HG03045 (cell line): ENCODE measurements at regions not wholly inside any gene's neighbourhood (a gene's known extent, or its start where the extent isn't known, plus 50 kb on each side); places are given as distances from the start of the nearest gene placed in this dataset.

ENCODE experiments used
- ATAC-seq: cut with Tn5 transposase; IDR thresholded peaks from one replicate; pipeline ENCODE4 v1.9.1; 2021; ENCODE audit warnings: mild to moderate bottlenecking, moderate library complexity; ENCODE audit not compliant: unreplicated experiment

DNA sequence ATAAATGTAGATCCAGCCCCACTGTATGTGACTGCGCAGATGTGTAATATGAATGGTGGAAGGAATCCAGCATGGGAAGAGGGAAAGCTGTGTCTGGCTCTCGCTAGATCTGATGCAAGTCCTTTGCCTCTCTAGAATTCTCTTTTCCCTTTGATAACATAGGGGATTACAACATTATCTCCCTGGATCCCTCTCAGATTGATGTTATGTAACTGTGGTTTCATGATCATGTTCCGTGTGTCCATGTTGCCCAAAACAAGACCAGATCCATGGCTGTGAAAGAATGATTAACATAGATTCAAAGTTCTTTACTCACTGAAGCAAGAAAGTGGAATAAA is 184.0 kb upstream of the UBL3 start:
- ATAC-seq, result no peak

- no peak for ATAC-seq
Observed at GRCh38 chr13:30033681-30034457, 183.5 kb upstream of the UBL3 start.

DNA sequence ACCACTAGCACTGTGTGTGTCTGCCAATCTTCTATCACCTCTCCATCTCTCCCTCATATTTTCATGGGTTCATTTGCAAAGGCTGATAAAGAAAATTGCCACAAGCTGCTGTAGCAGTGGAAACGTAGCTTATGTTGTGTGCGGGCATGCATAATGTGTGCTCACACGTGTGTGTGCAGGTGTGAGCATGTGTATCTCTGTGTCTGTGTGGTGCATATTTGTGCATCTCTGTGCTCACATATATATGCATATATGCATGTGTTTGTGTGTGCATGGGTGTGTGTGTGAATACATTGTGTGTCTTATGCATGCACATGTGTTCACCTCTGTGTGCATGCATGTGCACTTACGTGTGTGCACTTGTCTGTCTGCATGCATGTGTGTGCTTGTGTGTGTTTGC is 181.8 kb upstream of the UBL3 start:
- ATAC-seq, result no peak

GRCh38 chr13:30031488-30031887 is 181.1 kb upstream of the UBL3 start:
- ATAC-seq, result no peak

DNA sequence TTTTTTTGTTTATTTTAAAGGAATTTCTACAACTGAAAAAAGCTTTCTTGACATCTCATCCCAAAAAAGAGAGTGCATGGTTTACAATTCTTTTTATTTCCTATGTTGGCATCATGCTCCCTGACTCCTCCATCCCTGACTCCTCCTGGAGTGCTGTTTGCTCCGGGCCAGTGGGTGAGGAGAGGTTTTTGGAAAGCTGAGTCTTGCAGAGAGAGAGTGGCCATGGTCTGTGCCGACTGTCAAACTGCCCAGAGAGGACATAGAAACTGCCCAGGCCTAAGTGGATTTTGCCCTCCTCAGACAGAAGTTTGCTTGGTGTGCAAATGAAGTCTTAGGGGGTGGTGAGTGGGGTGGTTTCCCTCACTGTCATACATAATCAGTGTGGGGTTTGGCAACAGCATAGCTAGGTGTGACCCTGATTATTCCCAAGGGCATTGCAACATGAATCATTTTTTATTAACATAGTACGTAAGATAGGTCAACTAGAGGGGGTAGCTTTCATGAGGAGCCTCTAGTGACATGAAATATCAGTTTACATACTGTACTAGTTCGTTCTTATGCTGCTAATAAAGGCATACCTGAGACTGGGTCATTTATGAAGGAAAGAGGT is 179.8 kb upstream of the UBL3 start:
- ATAC-seq, result no peak

DNA sequence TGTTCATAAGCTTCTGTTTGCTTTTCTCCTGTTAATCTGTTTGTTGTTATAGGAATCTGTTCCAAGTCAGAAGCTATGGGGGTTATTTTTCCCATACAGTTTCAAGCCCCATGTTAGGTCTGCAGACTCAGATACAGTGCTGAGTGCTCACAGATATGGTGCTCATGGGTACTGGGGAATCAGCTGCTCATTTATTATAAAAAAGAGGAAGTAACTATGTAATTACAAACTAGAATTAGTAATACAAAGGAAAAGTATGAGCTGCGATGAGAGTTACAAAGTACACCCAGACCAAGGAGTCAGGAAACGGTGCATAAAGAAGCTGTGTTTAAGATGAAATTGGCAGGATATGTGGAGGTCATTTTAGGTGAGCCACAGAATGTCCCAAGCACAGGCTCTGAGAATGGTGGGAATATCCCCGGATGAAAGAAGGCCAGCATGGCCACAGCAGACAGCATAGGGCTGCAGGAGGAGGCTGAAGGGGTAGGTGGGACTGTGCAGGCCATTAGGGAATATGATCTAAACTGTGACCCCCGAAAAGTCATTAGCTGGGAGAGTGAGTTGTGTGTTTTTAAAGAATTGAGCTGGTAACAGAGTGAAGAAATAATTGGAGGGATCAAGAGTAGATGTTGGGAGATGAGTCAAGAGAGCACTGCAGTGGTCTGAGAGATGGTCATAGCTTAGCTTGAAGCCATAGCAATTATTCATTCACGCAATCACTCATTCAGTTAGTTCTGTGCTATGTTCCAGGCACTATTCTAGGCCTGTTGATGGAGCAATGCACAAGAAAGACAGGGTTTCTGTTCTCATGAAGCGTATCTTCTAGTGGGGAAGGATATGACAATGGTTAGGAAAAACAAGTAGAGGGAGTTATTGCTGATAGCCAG is 177.4 kb upstream of the UBL3 start:
- no peak for ATAC-seq

DNA sequence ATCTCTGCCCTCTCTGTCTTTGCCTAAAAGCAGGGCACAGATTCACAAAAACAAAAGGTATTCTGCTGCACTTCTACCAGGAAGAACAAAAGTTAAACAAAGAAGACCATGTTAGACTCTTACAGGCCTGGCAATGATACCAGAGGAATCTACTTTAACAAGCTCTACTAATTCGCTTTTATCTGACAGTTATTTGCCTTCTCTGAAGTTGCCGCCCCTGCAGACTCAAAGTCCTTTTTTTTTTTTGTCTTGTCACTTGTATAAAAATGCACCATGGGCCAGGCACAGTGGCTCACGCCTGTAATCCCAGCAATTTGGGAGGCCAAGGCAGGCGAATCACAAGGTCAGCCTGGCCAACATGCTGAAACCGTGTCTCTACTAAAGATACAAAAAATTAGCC is 176.5 kb upstream of the UBL3 start:
- ATAC-seq, result no peak

DNA sequence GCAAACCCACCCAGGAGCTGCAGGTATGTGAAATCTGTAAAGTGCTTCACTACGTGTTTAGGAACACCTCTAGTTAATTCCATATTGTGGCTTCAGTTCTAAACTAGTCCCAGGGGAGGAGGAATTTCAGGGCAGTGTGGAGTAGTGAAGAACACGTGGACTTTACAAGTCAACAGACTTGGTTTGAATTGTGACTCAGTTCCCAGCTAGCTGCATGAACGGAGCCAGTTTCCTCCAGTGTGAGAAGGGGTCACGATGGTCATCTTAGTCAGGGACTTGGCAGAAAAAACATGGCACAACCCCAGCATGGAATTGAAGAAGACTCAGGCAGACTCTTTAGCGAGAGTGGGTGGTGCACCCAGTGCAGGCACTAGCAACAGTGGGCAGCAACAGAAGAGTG is 175.7 kb upstream of the UBL3 start:
- no peak for ATAC-seq

DNA sequence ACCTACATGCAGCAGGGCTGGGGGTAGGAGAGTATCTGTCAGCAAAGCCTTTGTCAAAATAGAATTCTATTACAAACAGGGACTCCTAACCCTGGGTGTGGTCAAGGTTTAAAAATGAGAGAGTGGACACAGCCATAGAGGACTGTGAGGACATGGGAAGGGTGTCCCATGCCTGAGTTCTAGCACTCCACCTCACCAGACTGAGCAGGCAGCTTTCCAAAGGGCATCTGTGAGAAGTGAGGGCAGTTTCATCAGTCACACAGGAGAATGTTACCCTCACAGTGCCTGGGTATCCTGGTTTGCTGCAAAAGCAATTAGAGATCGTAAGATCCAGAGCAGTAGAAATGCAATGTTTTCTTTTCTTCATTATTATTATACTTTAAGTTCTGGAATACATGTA is 174.9 kb upstream of the UBL3 start:
- no peak for ATAC-seq

DNA sequence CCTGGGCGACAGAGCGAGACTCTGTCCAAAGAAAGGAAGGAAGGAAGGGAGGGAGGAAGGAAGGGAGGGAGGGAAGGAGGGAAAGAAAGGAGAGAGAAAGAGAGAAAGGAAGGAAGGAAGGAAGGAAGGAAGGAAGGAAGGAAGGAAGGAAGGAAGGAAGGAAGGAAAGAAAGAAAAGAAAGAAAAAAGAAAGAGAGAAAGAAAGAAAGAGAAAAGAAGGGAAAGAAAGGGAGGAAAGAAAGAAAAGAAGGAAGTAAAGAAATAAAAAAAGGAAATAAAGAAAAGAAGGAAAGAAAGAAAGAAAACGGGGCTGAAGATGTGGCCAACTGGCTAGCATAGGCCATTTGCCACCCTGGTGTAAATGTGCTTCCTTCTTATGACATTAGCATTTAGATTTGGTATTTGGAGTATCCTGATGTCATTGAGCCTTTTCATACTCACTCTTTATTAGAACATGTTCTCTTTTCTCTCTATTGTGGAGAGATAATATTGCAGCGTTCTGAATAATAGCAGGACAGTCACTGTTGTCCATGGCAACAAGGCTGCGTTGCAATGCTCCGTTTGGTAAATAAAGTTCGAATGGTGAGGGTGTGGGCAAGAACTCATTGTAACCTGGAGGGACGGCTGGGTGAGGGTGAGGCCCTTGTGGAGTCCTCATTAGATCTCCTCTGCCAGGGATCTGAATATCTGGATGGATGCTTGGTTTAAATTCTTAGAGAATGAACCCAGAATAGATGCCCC is 173.9 kb upstream of the UBL3 start:
- ATAC-seq, result no peak

GRCh38 chr13:30023196-30023895 is 172.9 kb upstream of the UBL3 start:
- ATAC-seq, result no peak

DNA sequence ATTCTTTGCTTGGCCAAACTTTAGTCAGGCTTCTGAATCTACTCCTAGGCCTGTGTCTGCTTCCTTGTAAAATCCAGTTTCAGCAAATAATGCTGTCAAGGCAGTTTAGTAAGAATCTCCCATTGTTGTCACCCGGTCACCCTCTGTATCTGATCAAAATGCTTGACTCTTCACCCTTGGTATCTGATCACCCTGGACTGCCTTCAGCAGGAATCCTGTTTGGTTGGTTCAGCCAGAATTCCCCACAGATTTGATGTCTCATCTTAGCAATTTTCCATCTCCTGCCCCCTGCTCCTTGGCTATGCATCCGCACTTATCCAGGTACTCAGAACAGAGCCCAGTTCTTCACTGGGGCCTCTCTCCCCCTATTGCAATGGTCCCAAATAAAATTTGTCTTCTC is 172.4 kb upstream of the UBL3 start:
- no peak for ATAC-seq

- ATAC-seq, result no peak
Observed at GRCh38 chr13:30022256-30022655, 171.8 kb upstream of the UBL3 start.

- no peak for ATAC-seq
Observed at GRCh38 chr13:30021611-30022010, 171.2 kb upstream of the UBL3 start.

- ATAC-seq, result no peak
Observed at GRCh38 chr13:30020726-30021312, 170.4 kb upstream of the UBL3 start.

DNA sequence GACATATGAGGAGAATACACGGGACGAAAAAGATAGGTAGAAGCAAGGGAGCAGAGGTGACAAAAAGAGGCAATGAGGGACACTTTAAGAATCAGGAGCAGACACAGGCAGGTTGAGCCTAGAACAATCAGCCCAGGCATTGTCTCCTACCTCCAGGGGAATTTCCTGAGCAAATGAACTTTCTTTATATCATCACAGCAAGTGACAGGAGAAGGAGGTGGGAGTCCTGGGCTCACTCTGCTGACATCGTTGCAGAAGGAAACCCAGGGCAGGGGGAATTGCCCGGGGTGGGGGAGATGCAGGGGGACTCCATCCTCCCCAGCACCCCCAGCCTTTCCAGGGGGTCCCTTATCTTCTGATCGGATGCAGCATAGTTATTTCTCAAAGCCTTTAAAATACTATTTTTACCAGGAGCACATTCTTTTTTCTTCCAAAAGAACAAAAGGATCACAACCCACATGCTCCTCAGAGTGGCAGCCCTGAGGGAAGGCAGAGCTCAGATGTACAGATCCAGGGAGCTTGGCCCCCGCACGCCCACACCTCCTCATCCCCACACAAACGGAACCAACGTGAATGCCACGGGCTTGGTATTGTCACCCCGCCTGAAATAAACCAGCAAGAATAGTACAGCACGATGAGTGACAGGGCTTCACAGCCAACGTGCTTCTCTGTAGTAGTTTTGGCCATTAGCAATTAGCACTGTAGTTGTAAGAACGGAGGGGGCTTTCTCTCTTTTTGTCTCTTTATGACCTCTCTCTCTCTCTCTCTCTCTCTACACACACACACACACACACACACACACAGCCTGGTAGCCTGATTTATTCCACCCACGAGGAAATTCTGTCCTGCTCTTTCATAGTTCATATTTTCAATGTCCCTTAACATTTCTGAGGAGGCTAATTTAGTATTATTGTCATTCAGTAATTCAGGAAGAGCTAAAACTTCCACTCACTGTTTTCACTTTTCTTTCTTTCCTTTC is 169.5 kb upstream of the UBL3 start:
- ATAC-seq, result no peak

DNA sequence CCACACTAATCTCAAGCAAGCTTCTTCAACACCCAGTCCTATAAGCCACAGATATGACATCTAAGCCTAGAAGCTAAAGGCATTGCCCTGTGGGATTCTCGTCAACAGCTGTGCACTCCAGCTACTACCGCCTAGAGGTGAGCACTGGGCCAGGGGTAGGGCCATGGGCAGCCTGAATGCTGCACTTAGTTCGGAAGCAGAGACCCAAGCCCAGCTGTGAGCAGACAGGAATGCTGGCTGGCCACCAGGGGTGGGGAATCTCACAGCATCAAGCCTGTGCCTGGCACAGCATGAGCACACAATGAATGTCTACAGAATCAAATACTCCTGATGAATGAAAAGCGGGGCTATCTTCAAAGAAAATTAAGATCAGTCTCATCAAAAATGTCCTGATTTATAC is 167.5 kb upstream of the UBL3 start:
- no peak for ATAC-seq

DNA sequence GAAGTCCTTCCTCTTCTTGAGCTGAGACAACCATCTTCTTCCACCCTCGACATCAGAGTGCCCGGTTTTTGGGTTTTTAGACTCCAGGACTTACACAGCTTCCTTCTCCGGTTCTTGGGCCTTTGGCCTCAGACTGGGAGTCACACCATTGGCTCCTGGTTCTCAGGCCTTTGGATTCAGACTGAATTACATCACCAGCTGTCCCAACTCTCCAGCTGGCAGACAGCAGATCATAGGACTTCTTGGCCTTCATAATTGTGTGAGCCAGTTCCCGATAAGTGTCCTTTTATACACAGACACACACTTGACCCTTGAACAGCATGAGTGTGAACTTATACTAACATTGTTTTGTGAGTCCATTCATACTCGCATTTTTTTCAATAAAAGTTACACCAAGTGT is 166.0 kb upstream of the UBL3 start:
- ATAC-seq, result no peak

DNA sequence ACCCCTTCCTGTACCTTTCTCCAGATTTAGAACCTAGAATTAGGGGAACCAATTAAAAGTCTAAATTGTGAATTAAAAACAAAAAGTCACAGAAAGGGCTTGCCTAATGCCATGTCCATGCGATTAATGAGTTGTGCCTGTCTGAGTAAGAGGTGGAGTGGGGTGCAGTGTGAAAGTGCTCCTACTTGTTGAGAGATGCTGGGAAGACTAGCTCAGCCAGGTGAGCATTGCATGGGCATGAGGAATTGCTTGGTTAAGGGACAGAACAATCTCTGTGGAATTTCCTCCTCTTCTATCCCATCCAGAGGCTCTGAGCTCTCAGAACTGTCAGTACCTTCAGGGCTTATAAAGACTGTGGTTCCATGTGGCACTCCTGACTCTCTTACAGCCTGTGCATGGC is 159.0 kb upstream of the UBL3 start:
- no peak for ATAC-seq
